ENCODE measurements at regions not wholly inside any gene's neighbourhood (a gene's known extent, or its start where the extent isn't known, plus 50 kb on each side); places are given as distances from the start of the nearest gene placed in this dataset.

DNA sequence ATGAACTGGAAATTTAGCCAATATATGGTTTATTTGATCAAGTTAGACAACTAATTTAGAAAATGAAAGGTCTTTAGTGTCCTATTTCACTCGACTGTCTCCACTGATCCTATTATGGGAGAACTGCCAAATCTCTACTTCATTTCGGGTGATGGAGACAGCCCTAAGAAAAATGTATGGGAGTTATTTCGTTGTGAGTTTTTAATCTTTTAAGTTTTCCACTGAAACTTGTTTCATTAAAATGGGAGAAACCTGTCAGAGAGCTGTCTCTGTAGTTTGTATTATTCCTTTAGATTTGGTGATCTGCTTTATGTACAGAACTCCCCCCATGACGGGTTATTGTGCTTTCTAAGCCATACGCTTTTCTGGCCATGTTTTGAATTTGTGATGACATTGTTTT is 899.7 kb downstream of the ADGRL2 start:
- FAIRE-seq (no peak), DNase-seq (ENCODE audit: insufficient read length) (no peak)
- no peak for TF ChIP-seq TAF1 (IDR thresholded peaks at IDR 0.05; ENCODE audit: borderline replicate concordance, low read depth, low read length)

DNA sequence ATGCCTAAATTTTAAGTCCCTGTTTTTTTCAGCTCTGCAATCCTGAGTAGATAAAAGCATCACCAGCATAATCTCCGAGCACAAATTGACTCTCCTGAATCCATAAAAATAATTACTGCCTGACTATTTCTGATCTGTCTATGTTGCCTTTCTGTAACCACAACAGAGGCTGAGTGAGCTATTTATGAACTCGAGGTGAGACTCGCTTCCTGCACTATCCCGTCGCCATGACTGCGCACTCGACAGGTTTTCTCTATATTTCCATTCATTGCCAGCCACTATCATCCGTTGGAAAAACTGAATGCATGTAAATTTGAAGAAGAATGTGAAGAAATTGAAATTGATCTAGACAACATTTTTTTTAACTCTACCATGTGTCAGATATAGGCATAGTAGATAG is 897.2 kb downstream of the ADGRL2 start:
- FAIRE-seq: no peak
- no peak for DNase-seq (ENCODE audit: insufficient read length)
- TF ChIP-seq TAF1 (IDR thresholded peaks at IDR 0.05; ENCODE audit: borderline replicate concordance, low read depth, low read length): no peak
- TF ChIP-seq POLR2AphosphoS5 (IDR thresholded peaks at IDR 0.05; ENCODE audit: low read depth, low read length): no peak
- TF ChIP-seq POLR2A (IDR thresholded peaks at IDR 0.05; ENCODE audit: low read depth, low read length): no peak

DNA sequence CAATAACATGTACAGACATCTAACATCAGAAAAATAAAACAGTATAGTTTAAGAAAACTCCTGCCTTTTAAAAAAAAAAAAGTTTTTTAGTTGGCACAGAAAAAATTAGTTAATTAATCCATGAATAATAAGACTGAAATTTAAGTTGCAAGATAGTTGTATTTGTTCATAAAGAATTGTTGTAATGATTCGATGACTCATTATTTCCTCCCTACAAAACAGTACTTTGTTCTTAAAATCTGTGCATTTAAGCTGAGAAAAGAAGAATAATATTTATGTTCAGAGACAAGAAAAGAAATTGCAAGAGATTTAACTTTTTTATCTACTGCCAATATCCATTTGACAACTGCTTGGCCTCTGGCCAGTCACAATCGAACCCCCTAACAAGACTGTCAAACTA is 894.7 kb downstream of the ADGRL2 start:
- no peak for TF ChIP-seq POLR2A (IDR thresholded peaks at IDR 0.05; ENCODE audit: low read depth, low read length)
- no peak for TF ChIP-seq POLR2AphosphoS5 (IDR thresholded peaks at IDR 0.05; ENCODE audit: low read depth, low read length)
- no peak for TF ChIP-seq TAF1 (IDR thresholded peaks at IDR 0.05; ENCODE audit: borderline replicate concordance, low read depth, low read length)
- no peak for DNase-seq (ENCODE audit: insufficient read length)
- FAIRE-seq: no peak

DNA sequence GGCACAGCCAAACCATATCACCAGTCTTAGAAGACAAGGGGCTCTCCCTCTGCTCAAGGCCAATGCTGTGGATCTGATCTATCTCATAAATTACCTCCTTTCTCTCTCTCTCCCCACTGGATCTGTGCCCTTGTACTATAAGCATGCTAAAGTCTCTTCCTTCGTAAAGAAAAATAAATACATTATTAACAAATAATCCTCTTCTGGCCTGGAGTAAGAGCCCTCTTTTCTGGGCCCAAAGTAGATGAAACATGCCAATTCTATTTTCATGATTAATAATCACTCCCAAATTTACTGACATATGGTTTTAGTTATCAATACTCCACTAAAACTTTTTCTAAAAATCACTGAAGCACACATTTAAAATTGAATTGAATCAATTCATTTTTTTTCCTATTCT is 889.7 kb downstream of the ADGRL2 start:
- TF ChIP-seq TAF1 (IDR thresholded peaks at IDR 0.05; ENCODE audit: borderline replicate concordance, low read depth, low read length) (no peak), POLR2A (IDR thresholded peaks at IDR 0.05; ENCODE audit: low read depth, low read length) (no peak)
- DNase-seq (ENCODE audit: insufficient read length) (no peak), FAIRE-seq (no peak)

DNA sequence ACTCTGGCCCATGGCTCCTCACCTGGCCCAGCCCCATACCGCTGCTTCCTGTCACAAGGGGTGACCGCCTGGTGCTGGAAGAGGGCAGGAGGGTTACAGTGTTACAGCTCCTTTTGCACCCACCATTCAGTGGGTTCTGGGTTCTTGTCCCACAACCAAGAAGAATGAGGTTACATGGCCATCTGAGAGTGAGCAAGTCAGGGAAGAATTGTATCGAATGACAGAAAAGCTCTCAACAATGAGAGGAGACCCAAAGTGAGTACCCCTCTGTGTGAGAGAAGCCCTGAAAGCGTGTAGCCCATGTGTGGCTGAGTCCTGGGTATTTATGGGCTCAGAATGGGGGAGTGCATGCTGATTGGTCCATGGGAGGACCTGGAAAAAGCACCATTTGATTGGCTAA is 888.5 kb downstream of the ADGRL2 start:
- TF ChIP-seq POLR2AphosphoS5 (IDR thresholded peaks at IDR 0.05; ENCODE audit: low read depth, low read length) (no peak), POLR2A (IDR thresholded peaks at IDR 0.05; ENCODE audit: low read depth, low read length) (no peak), TAF1 (IDR thresholded peaks at IDR 0.05; ENCODE audit: borderline replicate concordance, low read depth, low read length) (no peak)
- FAIRE-seq (no peak), DNase-seq (ENCODE audit: insufficient read length) (no peak)

DNA sequence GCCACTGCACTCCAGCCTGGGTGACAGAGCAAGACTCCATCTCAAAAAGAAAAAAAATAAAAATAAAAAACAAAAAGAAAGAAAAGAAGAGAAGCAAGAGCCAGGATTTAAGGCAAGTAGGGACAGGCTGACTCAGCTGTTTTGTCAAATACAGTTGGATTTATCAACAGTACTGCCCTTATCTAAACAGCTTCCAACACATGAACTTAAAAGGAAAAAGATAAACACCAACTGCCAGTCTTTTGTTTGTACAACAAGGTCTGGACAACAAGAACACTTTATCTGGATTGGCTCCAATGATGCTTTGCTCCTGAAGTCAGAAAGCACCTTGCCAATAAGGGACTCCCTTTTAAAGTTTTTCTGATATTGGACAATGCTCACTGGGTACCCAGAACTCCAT is 886.0 kb downstream of the ADGRL2 start:
- no peak for TF ChIP-seq POLR2A (IDR thresholded peaks at IDR 0.05; ENCODE audit: low read depth, low read length)
- TF ChIP-seq POLR2AphosphoS5 (IDR thresholded peaks at IDR 0.05; ENCODE audit: low read depth, low read length): no peak
- no peak for TF ChIP-seq TAF1 (IDR thresholded peaks at IDR 0.05; ENCODE audit: borderline replicate concordance, low read depth, low read length)
- FAIRE-seq (no peak), DNase-seq (ENCODE audit: insufficient read length) (no peak)

DNA sequence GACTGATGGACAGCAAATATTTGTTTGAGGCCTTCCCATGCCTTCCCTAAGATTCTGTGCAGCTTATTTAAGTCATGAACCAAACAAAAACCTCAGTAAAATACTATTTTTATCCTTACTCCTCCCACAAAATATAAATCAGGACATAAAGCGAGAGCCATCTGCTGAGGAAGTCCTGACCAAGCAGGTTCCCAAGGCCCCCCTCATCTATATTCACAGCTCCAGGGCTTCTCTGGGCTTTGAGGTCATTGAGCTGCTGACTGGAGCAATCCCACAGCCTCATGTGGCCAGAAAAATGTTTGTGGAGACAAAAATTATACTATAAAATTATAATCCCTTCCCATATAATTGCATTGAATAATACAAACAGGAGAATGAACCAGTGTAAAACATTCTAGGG is 846.2 kb downstream of the ADGRL2 start:
- FAIRE-seq (no peak), DNase-seq (ENCODE audit: insufficient read length) (no peak)
- TF ChIP-seq POLR2AphosphoS5 (IDR thresholded peaks at IDR 0.05; ENCODE audit: low read depth, low read length): no peak
- no peak for TF ChIP-seq POLR2A (IDR thresholded peaks at IDR 0.05; ENCODE audit: low read depth, low read length)
- TF ChIP-seq TAF1 (IDR thresholded peaks at IDR 0.05; ENCODE audit: borderline replicate concordance, low read depth, low read length): no peak

DNA sequence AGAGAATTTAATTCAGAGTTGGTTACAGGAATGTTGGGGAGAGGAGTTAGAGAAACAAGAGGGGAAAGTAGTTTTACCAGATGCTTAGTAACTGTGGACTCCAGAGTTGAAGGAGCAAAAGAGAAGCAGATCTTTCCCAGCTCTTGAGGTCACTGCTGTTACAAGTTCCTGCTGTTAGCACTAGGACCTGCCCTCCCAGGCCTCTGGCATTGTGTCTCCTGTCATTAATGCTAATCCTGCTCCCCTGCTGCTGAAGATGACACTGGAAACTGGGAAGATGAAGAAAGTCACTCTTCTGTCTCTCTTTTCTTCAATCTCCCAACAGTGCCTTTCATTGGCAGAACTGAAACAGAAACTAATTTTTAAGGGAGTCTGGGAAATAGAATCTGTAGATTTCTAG is 845.6 kb downstream of the ADGRL2 start:
- no peak for DNase-seq (ENCODE audit: insufficient read length)
- no peak for TF ChIP-seq POLR2AphosphoS5 (IDR thresholded peaks at IDR 0.05; ENCODE audit: low read depth, low read length)
- no peak for TF ChIP-seq POLR2A (IDR thresholded peaks at IDR 0.05; ENCODE audit: low read depth, low read length)
- TF ChIP-seq TAF1 (IDR thresholded peaks at IDR 0.05; ENCODE audit: borderline replicate concordance, low read depth, low read length): no peak
- no peak for FAIRE-seq

DNA sequence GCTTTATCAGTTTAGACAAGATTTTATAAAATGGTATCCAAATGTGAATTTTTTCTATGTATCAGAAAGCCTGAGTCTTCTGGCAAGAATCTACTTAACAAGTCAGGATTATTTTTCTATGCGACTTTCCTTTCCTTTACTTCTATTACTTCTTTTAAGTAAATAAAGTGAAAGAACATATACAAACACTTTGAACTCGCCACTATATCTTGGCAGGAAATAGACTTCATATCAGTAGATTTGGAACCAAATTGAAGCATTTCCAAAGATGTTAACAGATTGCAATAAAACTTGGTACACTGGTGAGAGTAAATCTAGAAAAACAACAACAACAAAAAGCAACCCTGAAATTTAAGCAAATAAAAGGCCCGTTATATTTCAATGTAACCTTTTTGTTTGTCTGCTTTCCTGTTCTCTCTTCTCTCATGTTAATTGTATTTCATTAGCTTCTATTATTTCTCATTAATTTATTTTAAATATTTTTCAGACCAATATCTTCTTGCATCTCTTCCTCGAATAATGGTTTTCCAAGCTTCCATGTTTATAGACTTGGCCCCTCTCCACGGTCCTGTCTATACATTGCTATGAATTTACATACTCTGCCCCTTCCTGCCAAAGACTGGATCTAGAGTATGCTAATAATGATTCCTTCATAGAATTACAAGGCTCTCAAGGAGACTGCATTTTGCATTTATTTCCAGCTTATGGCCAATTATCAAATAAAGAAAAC is 843.6 kb downstream of the ADGRL2 start:
- no peak for TF ChIP-seq POLR2A (IDR thresholded peaks at IDR 0.05; ENCODE audit: low read depth, low read length)
- TF ChIP-seq POLR2AphosphoS5 (IDR thresholded peaks at IDR 0.05; ENCODE audit: low read depth, low read length): no peak
- no peak for TF ChIP-seq TAF1 (IDR thresholded peaks at IDR 0.05; ENCODE audit: borderline replicate concordance, low read depth, low read length)
- DNase-seq (ENCODE audit: insufficient read length) (no peak), FAIRE-seq (no peak)

DNA sequence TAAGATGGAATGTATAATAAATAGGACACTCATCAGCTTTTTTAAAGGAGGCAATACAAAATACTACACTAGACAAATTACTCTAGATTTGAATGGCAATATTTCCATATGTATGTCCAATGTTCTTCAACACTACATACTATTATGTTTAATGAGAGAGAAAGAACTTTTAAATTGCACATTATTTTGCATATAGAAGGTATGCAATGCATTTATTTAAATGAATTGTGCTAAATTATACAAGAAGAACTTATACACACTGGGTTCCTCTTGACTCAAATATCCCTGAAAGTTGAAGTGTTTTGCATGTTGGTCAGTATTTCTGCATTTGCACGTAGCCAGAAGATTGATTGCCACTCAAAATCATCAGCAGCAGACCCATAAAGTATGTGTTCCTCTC is 839.6 kb downstream of the ADGRL2 start:
- no peak for DNase-seq (ENCODE audit: insufficient read length)
- TF ChIP-seq POLR2A (IDR thresholded peaks at IDR 0.05; ENCODE audit: low read depth, low read length) (no peak), TAF1 (IDR thresholded peaks at IDR 0.05; ENCODE audit: borderline replicate concordance, low read depth, low read length) (no peak), POLR2AphosphoS5 (IDR thresholded peaks at IDR 0.05; ENCODE audit: low read depth, low read length) (no peak)
- FAIRE-seq: no peak

DNA sequence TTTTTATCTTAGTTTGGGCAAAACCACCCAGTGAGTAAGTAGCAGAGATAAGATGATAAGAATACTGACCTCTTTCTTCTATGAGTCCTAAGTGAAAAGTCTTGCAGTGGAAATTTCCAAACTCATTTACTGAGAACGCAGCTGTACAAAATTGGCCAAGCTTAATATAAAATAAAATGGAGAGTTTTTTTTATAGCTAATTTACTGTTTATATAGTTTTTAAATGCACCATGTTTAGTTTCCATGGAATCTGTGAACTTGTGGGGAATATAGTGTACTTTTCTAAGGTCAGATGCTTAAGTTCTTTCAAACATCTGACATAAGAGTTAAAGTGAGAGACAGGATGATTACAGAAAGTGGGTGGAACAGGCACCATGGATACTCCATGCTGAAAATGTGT is 833.5 kb downstream of the ADGRL2 start:
- no peak for DNase-seq (ENCODE audit: insufficient read length)
- no peak for FAIRE-seq
- TF ChIP-seq POLR2A (IDR thresholded peaks at IDR 0.05; ENCODE audit: low read depth, low read length) (no peak), POLR2AphosphoS5 (IDR thresholded peaks at IDR 0.05; ENCODE audit: low read depth, low read length) (no peak), TAF1 (IDR thresholded peaks at IDR 0.05; ENCODE audit: borderline replicate concordance, low read depth, low read length) (no peak)

DNA sequence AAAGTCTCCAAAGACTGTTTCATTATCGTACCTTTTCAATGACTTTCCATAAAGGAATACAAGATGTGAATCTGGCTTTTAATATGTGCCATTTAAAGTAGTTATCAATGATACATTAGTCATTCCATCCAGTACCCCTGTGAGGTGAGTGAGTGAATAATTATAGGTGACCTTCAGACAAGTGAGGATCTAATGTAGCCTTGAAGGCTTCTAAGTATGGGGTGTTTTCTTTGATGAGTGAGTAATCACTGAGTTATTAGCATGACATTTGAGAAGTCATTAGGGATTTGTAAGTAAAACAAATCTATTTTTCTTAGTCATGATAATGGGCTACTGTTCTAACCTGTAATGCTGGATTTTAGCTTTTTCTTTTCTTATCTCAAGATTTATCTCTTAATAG is 831.4 kb downstream of the ADGRL2 start:
- TF ChIP-seq TAF1 (IDR thresholded peaks at IDR 0.05; ENCODE audit: borderline replicate concordance, low read depth, low read length) (no peak), POLR2AphosphoS5 (IDR thresholded peaks at IDR 0.05; ENCODE audit: low read depth, low read length) (no peak), POLR2A (IDR thresholded peaks at IDR 0.05; ENCODE audit: low read depth, low read length) (no peak)
- DNase-seq (ENCODE audit: insufficient read length): no peak
- FAIRE-seq: no peak

DNA sequence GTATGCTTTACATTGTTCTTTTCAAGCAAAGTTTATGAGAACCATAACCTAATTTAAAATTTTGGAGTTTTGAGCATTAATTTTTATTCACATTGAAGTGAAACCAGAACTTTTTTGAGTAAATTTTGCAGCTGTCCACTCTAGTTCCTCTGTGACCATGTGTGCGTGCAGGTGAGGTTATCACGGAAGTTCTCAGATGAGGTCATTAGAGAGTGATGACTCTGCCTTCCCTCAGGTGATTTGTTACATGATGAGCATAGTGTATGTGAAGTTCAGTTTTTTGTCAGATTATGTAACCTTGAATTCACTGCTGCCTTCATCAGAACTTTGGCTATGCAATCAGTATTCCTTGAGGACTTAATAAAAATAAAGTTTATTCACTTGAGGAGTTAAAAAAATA is 828.2 kb downstream of the ADGRL2 start:
- FAIRE-seq (no peak), DNase-seq (ENCODE audit: insufficient read length) (no peak)
- no peak for TF ChIP-seq TAF1 (IDR thresholded peaks at IDR 0.05; ENCODE audit: borderline replicate concordance, low read depth, low read length)
- TF ChIP-seq POLR2AphosphoS5 (IDR thresholded peaks at IDR 0.05; ENCODE audit: low read depth, low read length): no peak
- TF ChIP-seq POLR2A (IDR thresholded peaks at IDR 0.05; ENCODE audit: low read depth, low read length): no peak
